ENCODE measurements at regions not wholly inside any gene's neighbourhood (a gene's known extent, or its start where the extent isn't known, plus 50 kb on each side); places are given as distances from the start of the nearest gene placed in this dataset.

- intact Hi-C loops (cut with DNase I): no loop called here
- Histone ChIP-seq H3K27me3 (ENCODE audit: control insufficient read depth, insufficient read depth) (no peaks in the 10 kb centered on the region), H3K4me1 (ENCODE audit: control insufficient read depth, insufficient read depth, low read length) (no peaks in the 10 kb centered on the region), H3K9me3 (ENCODE audit: control insufficient read depth, low read length) (no peaks in the 10 kb centered on the region), H3K4me3 (ENCODE audit: low read length) (no peak overlapping the region), H3K27ac (ENCODE audit: low read length) (no peak overlapping the region)
- WGBS: 40% methylated on average over 9 of the region's 9 CpGs
- DNase-seq (no peak), ATAC-seq (no peak)
Observed at GRCh38 chr14:55873169-55873568, 245.0 kb upstream of the PELI2 start.

- Histone ChIP-seq H3K27me3 (ENCODE audit: control insufficient read depth, insufficient read depth) (no peaks in the 10 kb centered on the region), H3K9me3 (ENCODE audit: control insufficient read depth, low read length) (no peaks in the 10 kb centered on the region), H3K4me3 (ENCODE audit: low read length) (no peak overlapping the region), H3K4me1 (ENCODE audit: control insufficient read depth, insufficient read depth, low read length) (no peaks in the 10 kb centered on the region), H3K27ac (ENCODE audit: low read length) (no peak overlapping the region)
- WGBS: 49% methylated on average over 10 of the region's 10 CpGs
- DNase-seq (peak in 2 of 3 donors; percentile 44 to 60), ATAC-seq (peak in 1 of 2 donors; percentile 34)
- intact Hi-C loops (cut with DNase I): no loop called here
Observed at GRCh38 chr14:55874785-55875184, 243.4 kb upstream of the PELI2 start.

DNA sequence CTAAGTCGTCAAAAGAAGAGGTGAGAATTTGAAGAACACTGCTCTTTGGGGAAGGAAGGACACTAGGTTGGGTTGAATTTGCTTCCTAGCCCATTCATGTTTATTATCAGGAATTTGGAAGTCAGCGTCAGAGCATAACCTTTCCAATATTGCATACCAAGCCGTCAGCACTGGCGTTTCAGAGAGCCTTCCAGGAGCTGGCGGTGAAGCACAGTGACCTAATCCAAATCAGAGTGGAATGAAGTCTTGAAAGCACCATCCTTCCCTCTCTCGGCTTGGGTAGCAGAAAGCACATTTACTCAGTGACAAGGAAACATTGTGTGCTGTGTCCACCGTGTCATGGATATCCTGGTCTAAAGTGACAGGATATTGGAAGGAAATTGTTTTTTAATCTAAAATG lies 240.3 kb upstream of the PELI2 start:
- no peak overlapping the region for H3K27ac ChIP-seq (ENCODE audit: low read length)
- intact Hi-C loops (cut with DNase I): no loop called here
- H3K4me3 ChIP-seq (ENCODE audit: low read length): no peak overlapping the region
- no peaks in the 10 kb centered on the region for H3K9me3 ChIP-seq (ENCODE audit: control insufficient read depth, low read length)
- DNase-seq (peak; percentile 53 to 81 (median 54)), ATAC-seq (peak; percentile 73 to 92)
- no peaks in the 10 kb centered on the region for H3K4me1 ChIP-seq (ENCODE audit: control insufficient read depth, insufficient read depth, low read length)
- WGBS: 39% methylated on average over 7 of the region's 7 CpGs
- H3K27me3 ChIP-seq (ENCODE audit: control insufficient read depth, insufficient read depth): no peaks in the 10 kb centered on the region

DNA sequence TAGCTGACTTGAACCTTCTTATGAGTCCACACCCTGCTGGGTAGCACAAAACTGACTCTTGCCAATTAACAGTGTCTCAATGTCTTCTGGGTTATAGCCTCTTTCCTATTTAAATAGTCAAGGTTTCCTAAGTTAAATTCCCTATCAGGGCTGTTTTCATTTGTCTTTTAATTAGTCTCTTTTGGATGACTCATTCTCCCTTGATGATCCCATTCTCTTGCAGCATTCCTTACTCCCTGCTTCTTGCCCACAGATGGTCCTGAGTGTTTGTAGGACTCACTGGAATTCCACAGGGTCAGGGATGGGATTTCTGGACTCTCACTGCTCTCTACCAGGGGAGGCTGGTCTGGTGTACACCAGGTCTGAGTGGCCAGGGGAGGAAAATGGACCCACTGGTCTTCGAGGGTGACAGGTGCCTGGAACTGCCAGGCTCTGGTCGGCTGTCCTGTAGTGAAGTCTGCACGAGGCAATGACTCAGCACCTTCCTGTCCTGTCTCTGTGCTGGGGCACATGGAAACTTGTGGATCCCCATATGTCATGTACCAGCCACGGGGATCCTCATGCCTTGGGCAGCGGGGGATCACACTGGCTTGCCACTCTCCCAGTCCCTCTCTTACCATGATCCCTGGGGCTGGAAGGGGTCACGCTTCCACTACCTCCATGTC lies 236.5 kb upstream of the PELI2 start:
- Histone ChIP-seq H3K27ac (ENCODE audit: low read length) (no peak overlapping the region), H3K27me3 (ENCODE audit: control insufficient read depth, insufficient read depth) (no peaks in the 10 kb centered on the region), H3K4me3 (ENCODE audit: low read length) (no peak overlapping the region), H3K9me3 (ENCODE audit: control insufficient read depth, low read length) (no peaks in the 10 kb centered on the region), H3K4me1 (ENCODE audit: control insufficient read depth, insufficient read depth, low read length) (no peaks in the 10 kb centered on the region)
- intact Hi-C loops (cut with DNase I): no loop called here
- no peak for ATAC-seq
- DNase-seq: no peak
- 76% methylated on average over 6 of the region's 6 CpGs for whole genome bisulfite sequencing

- DNase-seq: no peak
- Histone ChIP-seq H3K4me1 (ENCODE audit: control insufficient read depth, insufficient read depth, low read length) (no peaks in the 10 kb centered on the region), H3K9me3 (ENCODE audit: control insufficient read depth, low read length) (no peaks in the 10 kb centered on the region), H3K27ac (ENCODE audit: low read length) (no peak overlapping the region), H3K4me3 (ENCODE audit: low read length) (no peak overlapping the region), H3K27me3 (ENCODE audit: control insufficient read depth, insufficient read depth) (no peaks in the 10 kb centered on the region)
- no peak for ATAC-seq
- 73% methylated on average over 4 of the region's 4 CpGs for WGBS
- intact Hi-C loops (cut with DNase I): no loop called here
Observed at GRCh38 chr14:55884819-55885218, 233.4 kb upstream of the PELI2 start.

GRCh38 chr14:55889124-55889523 lies 229.1 kb upstream of the PELI2 start:
- Histone ChIP-seq H3K4me1 (ENCODE audit: control insufficient read depth, insufficient read depth, low read length) (no peaks in the 10 kb centered on the region), H3K4me3 (ENCODE audit: low read length) (no peak overlapping the region), H3K27ac (ENCODE audit: low read length) (no peak overlapping the region), H3K9me3 (ENCODE audit: control insufficient read depth, low read length) (no peaks in the 10 kb centered on the region), H3K27me3 (ENCODE audit: control insufficient read depth, insufficient read depth) (no peaks in the 10 kb centered on the region)
- 73% methylated on average over 6 of the region's 6 CpGs for WGBS
- no peak for ATAC-seq
- no peak for DNase-seq
- intact Hi-C loops (cut with DNase I): no loop called here

DNA sequence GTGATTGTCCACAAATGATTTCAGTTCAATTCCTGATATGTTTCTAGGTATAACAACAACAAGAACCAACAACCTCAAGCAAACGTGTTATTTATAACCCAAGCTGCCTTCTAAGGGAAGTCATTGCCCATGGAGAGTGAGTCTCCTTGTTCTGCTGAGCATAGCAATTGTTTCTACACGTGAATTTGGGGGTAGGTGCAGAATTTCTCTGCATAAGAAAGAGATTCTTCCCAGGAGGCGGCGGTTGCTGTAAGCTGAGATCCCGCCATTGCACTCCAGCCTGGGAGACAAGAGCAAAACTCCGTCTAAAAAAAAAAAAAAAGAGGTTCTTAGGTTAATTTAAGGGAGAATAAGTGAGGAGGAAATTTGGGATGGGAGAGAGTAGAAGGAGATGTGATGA lies 226.5 kb upstream of the PELI2 start:
- 65% methylated on average over 6 of the region's 6 CpGs for WGBS
- no peak for DNase-seq
- Histone ChIP-seq H3K27ac (ENCODE audit: low read length) (no peak overlapping the region), H3K4me3 (ENCODE audit: low read length) (no peak overlapping the region), H3K4me1 (ENCODE audit: control insufficient read depth, insufficient read depth, low read length) (no peaks in the 10 kb centered on the region), H3K9me3 (ENCODE audit: control insufficient read depth, low read length) (no peaks in the 10 kb centered on the region), H3K27me3 (ENCODE audit: control insufficient read depth, insufficient read depth) (no peaks in the 10 kb centered on the region)
- intact Hi-C loops (cut with DNase I): no loop called here
- no peak for ATAC-seq

- DNase-seq (no peak), ATAC-seq (no peak)
- no peaks in the 10 kb centered on the region for H3K4me1 ChIP-seq (ENCODE audit: control insufficient read depth, insufficient read depth, low read length)
- H3K27ac ChIP-seq (ENCODE audit: low read length): no peak overlapping the region
- H3K27me3 ChIP-seq (ENCODE audit: control insufficient read depth, insufficient read depth): no peaks in the 10 kb centered on the region
- WGBS: 84% methylated on average over 4 of the region's 4 CpGs
- H3K9me3 ChIP-seq (ENCODE audit: control insufficient read depth, low read length): no peaks in the 10 kb centered on the region
- no peak overlapping the region for H3K4me3 ChIP-seq (ENCODE audit: low read length)
- intact Hi-C loops (cut with DNase I): no loop called here
Observed at GRCh38 chr14:55892906-55893305, 225.3 kb upstream of the PELI2 start.

DNA sequence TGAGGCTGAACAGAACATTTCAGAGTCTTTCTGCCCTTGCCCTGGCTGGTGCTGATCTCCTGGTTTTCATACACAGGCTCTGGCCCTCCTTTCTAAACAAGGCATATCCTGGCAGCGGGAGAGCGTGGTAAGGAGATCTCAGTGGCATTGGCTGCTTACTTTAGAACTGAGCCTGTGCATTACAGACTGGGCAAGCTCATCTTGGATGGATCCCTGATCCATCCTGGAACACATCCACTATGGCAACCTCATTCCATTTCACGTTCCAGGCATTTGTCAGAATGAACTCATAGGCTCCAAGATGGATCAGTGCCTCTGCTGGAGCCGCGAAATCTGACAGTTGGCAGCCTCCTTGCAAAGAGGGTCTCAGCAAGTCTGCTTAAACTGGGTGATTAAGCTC lies 224.5 kb upstream of the PELI2 start:
- H3K4me1 ChIP-seq (ENCODE audit: control insufficient read depth, insufficient read depth, low read length): no peaks in the 10 kb centered on the region
- H3K27ac ChIP-seq (ENCODE audit: low read length): no peak overlapping the region
- no peak for ATAC-seq
- WGBS: 74% methylated on average over 5 of the region's 5 CpGs
- intact Hi-C loops (cut with DNase I): no loop called here
- H3K27me3 ChIP-seq (ENCODE audit: control insufficient read depth, insufficient read depth): no peaks in the 10 kb centered on the region
- no peak for DNase-seq
- H3K9me3 ChIP-seq (ENCODE audit: control insufficient read depth, low read length): no peaks in the 10 kb centered on the region
- H3K4me3 ChIP-seq (ENCODE audit: low read length): no peak overlapping the region

GRCh38 chr14:55897031-55897430 lies 221.2 kb upstream of the PELI2 start:
- Histone ChIP-seq H3K4me3 (ENCODE audit: low read length) (no peak overlapping the region), H3K27ac (ENCODE audit: low read length) (no peak overlapping the region), H3K9me3 (ENCODE audit: control insufficient read depth, low read length) (no peaks in the 10 kb centered on the region), H3K27me3 (ENCODE audit: control insufficient read depth, insufficient read depth) (no peaks in the 10 kb centered on the region), H3K4me1 (ENCODE audit: control insufficient read depth, insufficient read depth, low read length) (no peaks in the 10 kb centered on the region)
- no peak for ATAC-seq
- 64% methylated on average over 1 of the region's 1 CpG for WGBS
- intact Hi-C loops (cut with DNase I): no loop called here
- no peak for DNase-seq

- Histone ChIP-seq H3K4me3 (ENCODE audit: low read length) (no peak overlapping the region), H3K27me3 (ENCODE audit: control insufficient read depth, insufficient read depth) (no peaks in the 10 kb centered on the region), H3K4me1 (ENCODE audit: control insufficient read depth, insufficient read depth, low read length) (peaks cover 1% of the 10 kb centered on the region), H3K9me3 (ENCODE audit: control insufficient read depth, low read length) (no peaks in the 10 kb centered on the region), H3K27ac (ENCODE audit: low read length) (no peak overlapping the region)
- DNase-seq (peak in 1 of 3 donors; percentile 41), ATAC-seq (peak; percentile 40 to 43)
- intact Hi-C loops (cut with DNase I): no loop called here
- WGBS: 24% methylated on average over 1 of the region's 1 CpG
Observed at GRCh38 chr14:55898938-55899337, 219.3 kb upstream of the PELI2 start.

DNA sequence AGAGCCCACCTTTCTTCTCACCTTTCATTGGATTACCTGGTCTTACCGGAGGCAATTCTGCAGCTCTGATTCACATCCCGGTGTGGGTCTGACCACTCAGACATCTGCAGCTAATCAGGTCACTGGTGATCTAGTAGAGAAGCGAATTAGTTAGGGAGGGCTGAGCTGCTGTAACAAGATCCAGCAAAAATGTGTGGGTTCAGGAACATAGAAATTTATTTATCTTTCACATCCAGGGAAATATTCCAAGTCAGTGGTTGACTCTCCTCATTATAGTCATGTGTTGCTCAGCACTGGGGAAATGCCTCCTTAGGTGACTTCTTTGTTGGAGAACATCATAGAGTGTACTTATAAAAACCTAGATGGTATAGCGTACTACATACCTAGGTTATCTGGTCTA lies 218.7 kb upstream of the PELI2 start:
- WGBS: 97% methylated on average over 4 of the region's 4 CpGs
- H3K4me3 ChIP-seq (ENCODE audit: low read length): no peak overlapping the region
- H3K27ac ChIP-seq (ENCODE audit: low read length): no peak overlapping the region

More for the DNA sequence above, 218.7 kb upstream of the PELI2 start:
- ATAC-seq (no peak), DNase-seq (no peak)
- no peaks in the 10 kb centered on the region for H3K9me3 ChIP-seq (ENCODE audit: control insufficient read depth, low read length)
- no peaks in the 10 kb centered on the region for H3K27me3 ChIP-seq (ENCODE audit: control insufficient read depth, insufficient read depth)
- H3K4me1 ChIP-seq (ENCODE audit: control insufficient read depth, insufficient read depth, low read length): peaks cover 2% of the 10 kb centered on the region
- intact Hi-C loops (cut with DNase I): no loop called here

All from right cardiac atrium (tissue), 5 donors.